HFFc6 (cell line): ENCODE measurements at regions not wholly inside any gene's neighbourhood (a gene's known extent, or its start where the extent isn't known, plus 50 kb on each side); places are given as distances from the start of the nearest gene placed in this dataset.
A peak's percentile ranks its signal among the peaks of the same experiment; 100 is the strongest.

Experiments
- DNase-seq: peaks from one replicate; pipeline ENCODE4 v3.0.0-alpha.2; 2018
- H3K27ac Mint-ChIP-seq: 2 replicates; pipeline ENCODE4 v1.8.0; 2020; ENCODE audit warnings: mild to moderate bottlenecking, mixed read lengths
- H3K27me3 Mint-ChIP-seq: 2 replicates; pipeline ENCODE4 v1.8.0; 2021; ENCODE audit warnings: mild to moderate bottlenecking, moderate library complexity, mixed read lengths; ENCODE audit not compliant: insufficient read depth
- H3K36me3 Mint-ChIP-seq: 2 replicates; pipeline ENCODE4 v1.8.0; 2021; ENCODE audit warnings: low read depth, mixed read lengths
- H3K4me1 Mint-ChIP-seq: 2 replicates; pipeline ENCODE4 v1.8.0; 2020; ENCODE audit warnings: low read depth, mixed read lengths
- H3K4me3 Mint-ChIP-seq: 2 replicates; pipeline ENCODE4 v1.8.0; 2020; ENCODE audit warnings: mild to moderate bottlenecking, moderate library complexity, mixed read lengths
- H3K9me3 Mint-ChIP-seq: 2 replicates; pipeline ENCODE4 v1.8.0; 2020; ENCODE audit warnings: mild to moderate bottlenecking, mixed read lengths
- CTCF ChIP-seq: fragments of 200-600 bp; sonication (generic); IDR thresholded peaks from 2 replicates; pipeline ENCODE4 v1.5.0; 2021; ENCODE audit warnings: antibody characterized with exemption, mild to moderate bottlenecking

GRCh38 chr11:121775276-121775675, 322.5 kb upstream of the SORL1-AS1 start:
- peaks cover 3% of the 10 kb centered on the region; the same call in 1 of the 2 replicates for H3K27me3 Mint-ChIP-seq
- no peak for DNase-seq
- no peak for TF ChIP-seq CTCF

GRCh38 chr11:121773076-121773475, 320.3 kb upstream of the SORL1-AS1 start:
- peaks cover 5% of the 10 kb centered on the region for H3K27me3 Mint-ChIP-seq
- H3K27ac Mint-ChIP-seq = no peak overlapping the region
- no peak overlapping the region for H3K4me3 Mint-ChIP-seq
- H3K4me1 Mint-ChIP-seq = no peaks in the 10 kb centered on the region; the same call in 1 of the 2 replicates
- no peak for DNase-seq
- no peaks in the 10 kb centered on the region for H3K9me3 Mint-ChIP-seq
- TF ChIP-seq CTCF = no peak
- H3K36me3 Mint-ChIP-seq = no peaks in the 10 kb centered on the region

More at GRCh38 chr11:121775276-121775675, 322.5 kb upstream of the SORL1-AS1 start:
- Mint-ChIP-seq H3K4me3 (no peak overlapping the region), H3K4me1 (no peaks in the 10 kb centered on the region), H3K36me3 (no peaks in the 10 kb centered on the region), H3K9me3 (no peaks in the 10 kb centered on the region), H3K27ac (no peak overlapping the region)

GRCh38 chr11:121770939-121771595, 318.3 kb upstream of the SORL1-AS1 start:
- no peaks in the 10 kb centered on the region for H3K36me3 Mint-ChIP-seq
- H3K27me3 Mint-ChIP-seq = peaks cover 9% of the 10 kb centered on the region
- H3K9me3 Mint-ChIP-seq = no peaks in the 10 kb centered on the region
- TF ChIP-seq CTCF = no peak
- no peak overlapping the region for H3K4me3 Mint-ChIP-seq
- H3K4me1 Mint-ChIP-seq = peaks cover 4% of the 10 kb centered on the region; the same call in 1 of the 2 replicates
- DNase-seq = no peak
- no peak overlapping the region for H3K27ac Mint-ChIP-seq

- no peak overlapping the region for H3K27ac Mint-ChIP-seq
- H3K9me3 Mint-ChIP-seq = no peaks in the 10 kb centered on the region
- H3K4me3 Mint-ChIP-seq = no peak overlapping the region
- peaks cover 4% of the 10 kb centered on the region for H3K4me1 Mint-ChIP-seq
- H3K36me3 Mint-ChIP-seq = no peaks in the 10 kb centered on the region
- DNase-seq = no peak
- no peak for TF ChIP-seq CTCF
- peaks cover 9% of the 10 kb centered on the region for H3K27me3 Mint-ChIP-seq
Observed at GRCh38 chr11:121769191-121769590, 316.4 kb upstream of the SORL1-AS1 start.

GRCh38 chr11:121767433-121767832, 314.7 kb upstream of the SORL1-AS1 start:
- no peak overlapping the region; the same call in 1 of the 2 replicates for H3K27ac Mint-ChIP-seq
- no peaks in the 10 kb centered on the region for H3K9me3 Mint-ChIP-seq
- peaks cover 9% of the 10 kb centered on the region for H3K27me3 Mint-ChIP-seq
- H3K36me3 Mint-ChIP-seq = no peaks in the 10 kb centered on the region
- H3K4me1 Mint-ChIP-seq = peaks cover 13% of the 10 kb centered on the region
- peak; percentile 5 for DNase-seq
- TF ChIP-seq CTCF = no peak
- H3K4me3 Mint-ChIP-seq = no peak overlapping the region
